Activated naive CD4-positive, alpha-beta T cell treated with anti-CD3 and anti-CD28 coated beads, Interleukin-2, amount 50 U/mL, for 24 hours (primary cell): ENCODE measurements at regions not wholly inside any gene's neighbourhood (a gene's known extent, or its start where the extent isn't known, plus 50 kb on each side); places are given as distances from the start of the nearest gene placed in this dataset.
"Not testable (repeated sequence)": the region's sequence is repeated elsewhere in the genome, so short reads cannot be mapped to it uniquely, and the experiment has no call there.

ENCODE experiments used
- H3K27ac Mint-ChIP-seq: one replicate; pipeline ENCODE4 v1.8.0; 2021; ENCODE audit warnings: mild to moderate bottlenecking, mixed read lengths
- H3K27me3 Mint-ChIP-seq: one replicate; pipeline ENCODE4 v1.8.0; 2021; ENCODE audit warnings: mixed read lengths
- H3K36me3 Mint-ChIP-seq: one replicate; pipeline ENCODE4 v1.8.0; 2021; ENCODE audit warnings: mixed read lengths
- H3K4me1 Mint-ChIP-seq: one replicate; pipeline ENCODE4 v1.8.0; 2021; ENCODE audit warnings: mixed read lengths
- H3K4me3 Mint-ChIP-seq: one replicate; pipeline ENCODE4 v1.8.0; 2021; ENCODE audit warnings: mild to moderate bottlenecking, mixed read lengths
- H3K9me3 Mint-ChIP-seq: one replicate; pipeline ENCODE4 v1.8.0; 2021; ENCODE audit warnings: mixed read lengths

- no peaks in the 10 kb centered on the region for H3K4me1 Mint-ChIP-seq
- H3K27me3 Mint-ChIP-seq = no peaks in the 10 kb centered on the region
- H3K27ac Mint-ChIP-seq = no peak overlapping the region
- no peak overlapping the region for H3K4me3 Mint-ChIP-seq
- no peaks in the 10 kb centered on the region for H3K36me3 Mint-ChIP-seq
- H3K9me3 Mint-ChIP-seq = no peaks in the 10 kb centered on the region
Measured at GRCh38 chr7:65317372-65317771, 56.3 kb upstream of the ZNF92 start.

- no peak overlapping the region for H3K4me3 Mint-ChIP-seq
- no peaks in the 10 kb centered on the region for H3K4me1 Mint-ChIP-seq
- H3K36me3 Mint-ChIP-seq = no peaks in the 10 kb centered on the region
- no peak overlapping the region for H3K27ac Mint-ChIP-seq
- no peaks in the 10 kb centered on the region for H3K27me3 Mint-ChIP-seq
- no peaks in the 10 kb centered on the region for H3K9me3 Mint-ChIP-seq
Measured at GRCh38 chr7:65310761-65311160, 62.9 kb upstream of the ZNF92 start.

GRCh38 chr7:65308300-65308678, 65.4 kb upstream of the ZNF92 start:
- H3K36me3 Mint-ChIP-seq = no peaks in the 10 kb centered on the region
- no peaks in the 10 kb centered on the region for H3K9me3 Mint-ChIP-seq
- H3K27ac Mint-ChIP-seq = no peak overlapping the region
- H3K4me3 Mint-ChIP-seq = no peak overlapping the region
- peaks cover 3% of the 10 kb centered on the region for H3K27me3 Mint-ChIP-seq
- no peaks in the 10 kb centered on the region for H3K4me1 Mint-ChIP-seq

GRCh38 chr7:65307651-65308299, 65.9 kb upstream of the ZNF92 start:
- H3K4me3 Mint-ChIP-seq = no peak overlapping the region
- no peak overlapping the region for H3K27ac Mint-ChIP-seq
- no peaks in the 10 kb centered on the region for H3K36me3 Mint-ChIP-seq
- peaks cover 5% of the 10 kb centered on the region for H3K27me3 Mint-ChIP-seq
- no peaks in the 10 kb centered on the region for H3K4me1 Mint-ChIP-seq
- H3K9me3 Mint-ChIP-seq = no peaks in the 10 kb centered on the region

GRCh38 chr7:65304175-65304574, 69.5 kb upstream of the ZNF92 start:
- no peak overlapping the region for H3K27ac Mint-ChIP-seq
- H3K9me3 Mint-ChIP-seq = no peaks in the 10 kb centered on the region
- H3K36me3 Mint-ChIP-seq = no peaks in the 10 kb centered on the region
- peaks cover 11% of the 10 kb centered on the region for H3K27me3 Mint-ChIP-seq
- H3K4me1 Mint-ChIP-seq = no peaks in the 10 kb centered on the region
- H3K4me3 Mint-ChIP-seq = no peak overlapping the region

- Mint-ChIP-seq H3K9me3 (no peaks in the 10 kb centered on the region), H3K4me3 (no peak overlapping the region), H3K36me3 (no peaks in the 10 kb centered on the region), H3K27ac (no peak overlapping the region), H3K27me3 (peaks cover 12% of the 10 kb centered on the region), H3K4me1 (no peaks in the 10 kb centered on the region)
Measured at GRCh38 chr7:65302883-65303282, 70.8 kb upstream of the ZNF92 start.

GRCh38 chr7:65301007-65301406, 72.6 kb upstream of the ZNF92 start:
- no peaks in the 10 kb centered on the region for H3K9me3 Mint-ChIP-seq
- H3K27me3 Mint-ChIP-seq = peaks cover 14% of the 10 kb centered on the region
- H3K4me1 Mint-ChIP-seq = no peaks in the 10 kb centered on the region
- no peaks in the 10 kb centered on the region for H3K36me3 Mint-ChIP-seq
- H3K4me3 Mint-ChIP-seq = no peak overlapping the region
- no peak overlapping the region for H3K27ac Mint-ChIP-seq

- peaks cover 9% of the 10 kb centered on the region for H3K27me3 Mint-ChIP-seq
- H3K4me1 Mint-ChIP-seq = no peaks in the 10 kb centered on the region
- H3K36me3 Mint-ChIP-seq = no peaks in the 10 kb centered on the region
- H3K27ac Mint-ChIP-seq = no peak overlapping the region
- no peak overlapping the region for H3K4me3 Mint-ChIP-seq
- no peaks in the 10 kb centered on the region for H3K9me3 Mint-ChIP-seq
Measured at GRCh38 chr7:65295409-65295808, 78.2 kb upstream of the ZNF92 start.

GRCh38 chr7:65290340-65290739, 83.3 kb upstream of the ZNF92 start:
- not testable (repeated sequence) for H3K36me3 Mint-ChIP-seq, H3K27me3 Mint-ChIP-seq, H3K27ac Mint-ChIP-seq, H3K4me1 Mint-ChIP-seq, H3K9me3 Mint-ChIP-seq, H3K4me3 Mint-ChIP-seq

- Mint-ChIP-seq H3K4me3 (no peak overlapping the region), H3K9me3 (peaks cover 7% of the 10 kb centered on the region), H3K27ac (no peak overlapping the region), H3K36me3 (no peaks in the 10 kb centered on the region), H3K4me1 (no peaks in the 10 kb centered on the region), H3K27me3 (peaks cover 5% of the 10 kb centered on the region)
Measured at GRCh38 chr7:65287023-65287422, 86.6 kb upstream of the ZNF92 start.

- Mint-ChIP-seq H3K4me3 (no peak overlapping the region), H3K36me3 (no peaks in the 10 kb centered on the region), H3K4me1 (no peaks in the 10 kb centered on the region), H3K9me3 (peaks cover 15% of the 10 kb centered on the region), H3K27ac (peak overlapping the region; percentile 6), H3K27me3 (peaks cover 11% of the 10 kb centered on the region)
Measured at GRCh38 chr7:65285906-65286864, 87.5 kb upstream of the ZNF92 start.

- not testable (repeated sequence) for H3K4me3 Mint-ChIP-seq, H3K27ac Mint-ChIP-seq, H3K36me3 Mint-ChIP-seq, H3K4me1 Mint-ChIP-seq
- peaks cover 17% of the 10 kb centered on the region for H3K27me3 Mint-ChIP-seq
- peaks cover 20% of the 10 kb centered on the region for H3K9me3 Mint-ChIP-seq
Measured at GRCh38 chr7:65285241-65285640, 88.4 kb upstream of the ZNF92 start.

- Mint-ChIP-seq H3K36me3 (peaks cover 5% of the 10 kb centered on the region), H3K9me3 (peaks cover 40% of the 10 kb centered on the region), H3K4me3 (no peak overlapping the region), H3K4me1 (no peaks in the 10 kb centered on the region), H3K27me3 (peaks cover 28% of the 10 kb centered on the region), H3K27ac (no peak overlapping the region)
Measured at GRCh38 chr7:65279795-65280194, 93.9 kb upstream of the ZNF92 start.

- no peaks in the 10 kb centered on the region for H3K4me1 Mint-ChIP-seq
- peaks cover 5% of the 10 kb centered on the region for H3K36me3 Mint-ChIP-seq
- H3K27ac Mint-ChIP-seq = no peak overlapping the region
- H3K9me3 Mint-ChIP-seq = peaks cover 43% of the 10 kb centered on the region
- no peak overlapping the region for H3K4me3 Mint-ChIP-seq
- peaks cover 31% of the 10 kb centered on the region for H3K27me3 Mint-ChIP-seq
Measured at GRCh38 chr7:65276822-65277221, 96.8 kb upstream of the ZNF92 start.

GRCh38 chr7:65271502-65271901, 102.2 kb upstream of the ZNF92 start:
- Mint-ChIP-seq H3K27me3 (peaks cover 35% of the 10 kb centered on the region), H3K9me3 (peaks cover 18% of the 10 kb centered on the region)
- not testable (repeated sequence) for H3K36me3 Mint-ChIP-seq, H3K4me3 Mint-ChIP-seq, H3K4me1 Mint-ChIP-seq, H3K27ac Mint-ChIP-seq

GRCh38 chr7:65269150-65269856, 104.4 kb upstream of the ZNF92 start:
- peaks cover 9% of the 10 kb centered on the region for H3K4me1 Mint-ChIP-seq
- peak overlapping the region; percentile 60 for H3K4me3 Mint-ChIP-seq
- H3K36me3 Mint-ChIP-seq = no peaks in the 10 kb centered on the region
- H3K27ac Mint-ChIP-seq = no peak overlapping the region
- peaks cover 12% of the 10 kb centered on the region for H3K9me3 Mint-ChIP-seq
- peaks cover 29% of the 10 kb centered on the region for H3K27me3 Mint-ChIP-seq
